ENCODE measurements at regions not wholly inside any gene's neighbourhood (a gene's known extent, or its start where the extent isn't known, plus 50 kb on each side); places are given as distances from the start of the nearest gene placed in this dataset.

GRCh38 chr20:59425572-59425971 is 125.2 kb downstream of the EDN3 start:
- BruUV-seq (replicated peaks), result no TSS peak

More at GRCh38 chr20:59425572-59425971, 125.2 kb downstream of the EDN3 start:
- Histone ChIP-seq H3K27me3 (ENCODE audit: control insufficient read depth in 2 of 2, insufficient read depth in 2 of 2, low read length in 2 of 2) (no peaks in the 10 kb centered on the region), H2AFZ (ENCODE audit: low read depth, low read length) (no peak overlapping the region), H3K27ac (ENCODE audit: insufficient read depth, low read depth, low read length) (no peak overlapping the region), H3K9me1 (replicated peaks; ENCODE audit: control insufficient read depth, extremely low read depth, insufficient read depth, low read length) (no peaks in the 10 kb centered on the region), H3K9ac (replicated peaks; ENCODE audit: extremely low read depth, insufficient read depth, low read length) (no peak overlapping the region), H3K4me3 (replicated peaks in 1 of 3; ENCODE audit: insufficient read depth in 1 of 3, low read depth in 1 of 3, low read length in 3 of 3) (no peak overlapping the region), H3K4me2 (ENCODE audit: insufficient read depth, low read length) (no peak overlapping the region), H3K9me3 (replicated peaks; ENCODE audit: control insufficient read depth, insufficient read depth, low read length) (no peaks in the 10 kb centered on the region), H3K36me3 (ENCODE audit: control insufficient read depth in 2 of 2, extremely low read depth in 1 of 2, insufficient read depth in 2 of 2, low read length in 2 of 2) (no peaks in the 10 kb centered on the region), H4K20me1 (replicated peaks; ENCODE audit: control insufficient read depth, extremely low read depth, insufficient read depth, low read length) (no peaks in the 10 kb centered on the region), H3K4me1 (ENCODE audit: control insufficient read depth, extremely low read depth, insufficient read depth, low read length) (no peaks in the 10 kb centered on the region), H3K79me2 (ENCODE audit: control insufficient read depth, insufficient read depth, low read length) (no peaks in the 10 kb centered on the region)
- POLR2A ChIA-PET, result no interaction called here
- no peak for TF ChIP-seq POLR2AphosphoS5 (IDR thresholded peaks at IDR 0.05; ENCODE audit: insufficient read depth, low read depth, low read length)
- TF ChIP-seq MAX (IDR thresholded peaks at IDR 0.05; ENCODE audit: insufficient read depth, insufficient read length), result no peak
- no peak for TF ChIP-seq JUN (IDR thresholded peaks at IDR 0.05; ENCODE audit: borderline replicate concordance, insufficient read depth, insufficient read length, low read depth)
- TF ChIP-seq MYC (IDR thresholded peaks at IDR 0.05; ENCODE audit: low read depth, low read length), result no peak
- no peak for TF ChIP-seq POLR2A (IDR thresholded peaks at IDR 0.05; ENCODE audit: low read depth, low read length)
- TF ChIP-seq FOS (IDR thresholded peaks at IDR 0.05; ENCODE audit: borderline replicate concordance, insufficient read depth, low read length), result no peak
- TF ChIP-seq CTCF (IDR thresholded peaks at IDR 0.05; ENCODE audit: extremely low read depth in 1 of 2, insufficient read depth in 1 of 2, low read depth in 1 of 2, low read length in 2 of 2), result no peak
- no peak for TF ChIP-seq EZH2 (IDR thresholded peaks at IDR 0.05; ENCODE audit: borderline replicate concordance, low read depth, low read length, severe bottlenecking)
- no peak for TF ChIP-seq GATA2 (IDR thresholded peaks at IDR 0.05; ENCODE audit: insufficient read depth, insufficient read length, low read depth, low read length)
- CTCF ChIA-PET, result interaction anchor here (0.6 to 1.4 kb wide), 2 partner anchors 21 to 71 kb away, joined by 3 to 4 read pairs; no protein-coding TSS in a partner anchor
- intact Hi-C loops (cut with micrococcal nuclease), result no loop called here
- FAIRE-seq (no peak), DNase-seq (ENCODE audit: low read depth, low spot score) (no peak)
- dilution Hi-C loops (cut with MboI; ENCODE audit: extremely low pct_ligation_motif_present, low sequenced_read_pairs), result no loop called here

Data from endothelial cell of umbilical vein (primary cell).